AG10803 (cell line): ENCODE measurements at regions not wholly inside any gene's neighbourhood (a gene's known extent, or its start where the extent isn't known, plus 50 kb on each side); places are given as distances from the start of the nearest gene placed in this dataset.

ENCODE experiments used
- DNase-seq: peaks from one replicate; pipeline ENCODE4 v3.0.0; 2010; ENCODE audit warnings: low read depth
- H3K4me3 ChIP-seq: 2 replicates; pipeline ENCODE4 v1.5.1; 2011; ENCODE audit warnings: mild to moderate bottlenecking, low read length, control low read depth
- CTCF ChIP-seq: conservative IDR thresholded peaks from 2 replicates; pipeline ENCODE4 v1.5.1; 2011; ENCODE audit warnings: mild to moderate bottlenecking, low read length, control low read depth, inconsistent platforms

- DNase-seq: no peak
- no peak overlapping the region for H3K4me3 ChIP-seq
- TF ChIP-seq CTCF: no peak
Observed at GRCh38 chr7:130944997-130945396, 211.0 kb upstream of the KLF14 start.

- no peak overlapping the region for H3K4me3 ChIP-seq
- no peak for TF ChIP-seq CTCF
- DNase-seq: no peak
Observed at GRCh38 chr7:130945411-130945811, 211.4 kb upstream of the KLF14 start.

- DNase-seq: no peak
- TF ChIP-seq CTCF: no peak
- no peak overlapping the region for H3K4me3 ChIP-seq
Observed at GRCh38 chr7:130946114-130946513, 212.1 kb upstream of the KLF14 start.

- no peak overlapping the region for H3K4me3 ChIP-seq
- no peak for TF ChIP-seq CTCF
- DNase-seq: no peak
Observed at GRCh38 chr7:130947792-130948580, 214.0 kb upstream of the KLF14 start.

- no peak overlapping the region for H3K4me3 ChIP-seq
- no peak for TF ChIP-seq CTCF
Observed at GRCh38 chr7:130948822-130949221, 214.8 kb upstream of the KLF14 start.

GRCh38 chr7:130949550-130949949 lies 215.5 kb upstream of the KLF14 start:
- H3K4me3 ChIP-seq: no peak overlapping the region
- DNase-seq: no peak
- no peak for TF ChIP-seq CTCF

More at GRCh38 chr7:130948822-130949221, 214.8 kb upstream of the KLF14 start:
- no peak for DNase-seq

- no peak overlapping the region for H3K4me3 ChIP-seq
- no peak for TF ChIP-seq CTCF
- DNase-seq: no peak
Observed at GRCh38 chr7:130950054-130950453, 216.0 kb upstream of the KLF14 start.
